ENCODE measurements at regions not wholly inside any gene's neighbourhood (a gene's known extent, or its start where the extent isn't known, plus 50 kb on each side); places are given as distances from the start of the nearest gene placed in this dataset.

DNA sequence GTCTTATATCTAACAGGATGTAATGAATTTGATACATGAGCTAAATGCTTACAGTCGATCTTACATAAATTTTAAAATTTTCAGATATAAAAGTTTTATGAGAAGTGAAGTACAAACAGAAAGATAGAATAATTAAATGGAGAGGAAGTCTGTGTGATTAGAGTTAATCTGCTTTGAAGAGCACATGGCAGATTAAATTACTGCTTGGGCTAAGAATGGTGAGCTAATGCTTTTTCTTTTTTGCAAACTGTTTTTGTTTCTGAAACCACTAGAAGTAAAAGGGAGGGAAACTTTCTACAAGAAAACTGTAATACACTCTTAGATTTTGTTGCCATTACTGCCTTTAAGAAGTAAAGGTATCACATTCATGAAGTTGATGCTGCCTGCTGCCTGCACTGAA lies 96.3 kb upstream of the SPRY2 start:
- H3K4me1 ChIP-seq (ENCODE audit: control insufficient read depth, insufficient read depth, low read length): no peaks in the 10 kb centered on the region
- no peaks in the 10 kb centered on the region for H3K27me3 ChIP-seq (ENCODE audit: control insufficient read depth, insufficient read depth, low read length)
- no peaks in the 10 kb centered on the region for H3K36me3 ChIP-seq (ENCODE audit: control insufficient read depth, insufficient read depth, low read length)
- no peak overlapping the region for H3K9ac ChIP-seq (ENCODE audit: low read depth, low read length)
- no peak overlapping the region for H3K4me3 ChIP-seq (ENCODE audit: low read depth, low read length)
- no peaks in the 10 kb centered on the region for H3K9me3 ChIP-seq (ENCODE audit: control insufficient read depth, insufficient read depth, low read length)

DNA sequence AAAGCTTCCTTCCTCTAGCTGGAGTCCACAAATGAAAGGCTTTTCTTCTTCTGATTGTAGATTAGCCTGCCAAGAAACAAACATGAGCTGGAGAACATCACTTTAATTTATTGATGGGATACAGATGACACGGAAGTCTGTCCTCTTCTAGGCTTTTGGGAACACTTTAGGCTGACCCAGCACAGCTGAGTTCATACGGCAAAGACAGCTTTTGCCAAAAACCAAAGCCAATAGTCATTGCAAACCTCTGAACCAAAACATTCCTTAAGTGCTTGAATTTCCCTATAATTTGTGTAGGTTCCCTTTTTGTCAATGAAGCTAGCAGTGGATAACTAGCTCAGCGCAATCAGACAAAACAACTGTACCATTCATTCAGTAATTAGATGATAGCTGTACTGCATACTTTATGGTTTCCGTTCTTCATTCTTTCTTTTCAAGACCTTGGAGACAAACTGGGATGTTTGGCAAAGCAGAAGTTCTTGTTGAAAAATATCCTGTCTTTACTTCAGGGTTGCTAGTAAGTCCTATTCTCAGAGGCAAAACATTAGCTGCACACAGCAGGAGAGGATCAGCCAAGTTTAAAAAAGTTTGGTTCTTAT lies 95.7 kb upstream of the SPRY2 start:
- H3K36me3 ChIP-seq (ENCODE audit: control insufficient read depth, insufficient read depth, low read length): no peaks in the 10 kb centered on the region
- H3K9me3 ChIP-seq (ENCODE audit: control insufficient read depth, insufficient read depth, low read length): no peaks in the 10 kb centered on the region
- H3K9ac ChIP-seq (ENCODE audit: low read depth, low read length): no peak overlapping the region
- no peak overlapping the region for H3K4me3 ChIP-seq (ENCODE audit: low read depth, low read length)
- no peaks in the 10 kb centered on the region for H3K27me3 ChIP-seq (ENCODE audit: control insufficient read depth, insufficient read depth, low read length)
- no peaks in the 10 kb centered on the region for H3K4me1 ChIP-seq (ENCODE audit: control insufficient read depth, insufficient read depth, low read length)

DNA sequence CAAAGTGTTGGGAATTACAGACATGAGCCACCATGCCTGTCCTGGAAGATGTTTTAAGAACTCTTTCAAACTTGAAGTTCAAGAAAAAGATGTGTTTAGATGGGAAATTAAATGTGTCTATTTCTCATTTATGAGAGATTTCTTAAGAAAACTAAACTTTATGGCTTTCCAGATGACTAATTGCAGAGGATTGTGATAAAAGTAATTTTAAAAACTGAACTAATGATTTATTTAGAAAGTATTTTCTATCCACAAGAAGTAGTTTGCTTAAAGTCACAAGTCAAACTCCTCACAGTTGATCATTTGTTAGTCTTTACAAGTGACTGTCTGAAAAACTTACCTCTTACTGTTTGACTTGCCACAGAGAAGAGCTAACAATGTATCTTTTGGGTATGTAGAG lies 89.6 kb upstream of the SPRY2 start:
- no peaks in the 10 kb centered on the region for H3K27me3 ChIP-seq (ENCODE audit: control insufficient read depth, insufficient read depth, low read length)
- H3K9ac ChIP-seq (ENCODE audit: low read depth, low read length): no peak overlapping the region
- H3K36me3 ChIP-seq (ENCODE audit: control insufficient read depth, insufficient read depth, low read length): no peaks in the 10 kb centered on the region
- H3K4me1 ChIP-seq (ENCODE audit: control insufficient read depth, insufficient read depth, low read length): no peaks in the 10 kb centered on the region
- H3K9me3 ChIP-seq (ENCODE audit: control insufficient read depth, insufficient read depth, low read length): no peaks in the 10 kb centered on the region
- H3K4me3 ChIP-seq (ENCODE audit: low read depth, low read length): no peak overlapping the region

DNA sequence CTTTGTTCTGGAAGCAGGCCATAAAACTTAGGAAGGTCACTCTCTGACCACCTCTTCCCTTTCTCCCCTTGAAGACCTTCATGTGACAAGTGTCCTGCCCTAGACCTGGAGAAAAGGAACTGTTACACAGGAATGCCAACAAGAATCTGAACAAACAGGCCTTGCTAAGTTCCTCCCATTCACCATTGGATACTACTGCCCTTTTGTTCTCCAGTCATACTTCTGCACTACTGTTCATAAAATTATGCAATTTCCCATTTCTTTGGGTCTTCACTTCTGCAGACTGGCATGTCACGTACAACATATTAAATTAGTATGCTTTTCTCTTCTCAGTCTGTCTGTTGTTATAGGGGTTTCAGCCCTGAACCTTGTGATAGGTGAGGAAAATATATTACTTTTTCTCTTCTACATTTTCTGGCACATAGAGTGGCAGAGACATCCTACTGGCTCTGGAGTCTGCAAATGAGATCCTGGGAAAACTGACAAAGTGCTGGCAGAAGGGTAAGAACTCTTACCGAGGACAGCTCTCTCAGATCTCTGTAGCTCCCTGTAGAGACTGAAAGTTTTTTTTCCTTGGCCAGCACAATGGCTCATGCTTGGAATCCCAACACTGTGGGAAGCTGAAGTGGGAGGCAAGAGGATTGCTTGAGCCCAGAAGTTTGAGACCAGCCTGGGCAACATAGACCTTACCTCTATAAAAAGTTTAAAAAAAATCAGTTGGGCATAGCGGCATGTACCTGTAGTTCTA lies 87.6 kb upstream of the SPRY2 start:
- H3K36me3 ChIP-seq (ENCODE audit: control insufficient read depth, insufficient read depth, low read length): peaks cover 2% of the 10 kb centered on the region
- H3K27me3 ChIP-seq (ENCODE audit: control insufficient read depth, insufficient read depth, low read length): no peaks in the 10 kb centered on the region
- no peak overlapping the region for H3K4me3 ChIP-seq (ENCODE audit: low read depth, low read length)
- no peaks in the 10 kb centered on the region for H3K4me1 ChIP-seq (ENCODE audit: control insufficient read depth, insufficient read depth, low read length)
- no peak overlapping the region for H3K9ac ChIP-seq (ENCODE audit: low read depth, low read length)
- H3K9me3 ChIP-seq (ENCODE audit: control insufficient read depth, insufficient read depth, low read length): peaks cover 14% of the 10 kb centered on the region

DNA sequence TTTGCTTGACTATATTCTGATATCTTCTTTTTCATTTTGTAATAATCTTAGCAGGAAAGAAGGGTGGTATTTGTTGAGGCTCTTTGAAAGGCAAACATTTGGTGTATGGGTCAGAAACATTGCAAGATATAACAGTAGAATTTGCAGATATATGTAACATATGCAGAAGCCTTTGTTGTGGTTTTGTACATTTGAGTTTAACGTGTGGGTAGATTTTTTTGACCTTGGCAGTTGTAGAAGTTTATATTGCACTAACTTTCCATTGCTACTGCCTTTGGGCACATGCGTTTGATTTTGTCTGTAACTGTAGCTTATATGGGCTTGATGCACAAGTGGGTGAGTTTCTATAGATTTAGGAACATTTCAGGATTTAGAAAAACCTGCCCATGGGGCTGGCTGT lies 78.5 kb upstream of the SPRY2 start:
- Histone ChIP-seq H3K27me3 (ENCODE audit: control insufficient read depth, insufficient read depth, low read length) (no peaks in the 10 kb centered on the region), H3K4me1 (ENCODE audit: control insufficient read depth, insufficient read depth, low read length) (no peaks in the 10 kb centered on the region), H3K36me3 (ENCODE audit: control insufficient read depth, insufficient read depth, low read length) (no peaks in the 10 kb centered on the region), H3K9ac (ENCODE audit: low read depth, low read length) (no peak overlapping the region), H3K4me3 (ENCODE audit: low read depth, low read length) (no peak overlapping the region), H3K9me3 (ENCODE audit: control insufficient read depth, insufficient read depth, low read length) (peaks cover 11% of the 10 kb centered on the region)

DNA sequence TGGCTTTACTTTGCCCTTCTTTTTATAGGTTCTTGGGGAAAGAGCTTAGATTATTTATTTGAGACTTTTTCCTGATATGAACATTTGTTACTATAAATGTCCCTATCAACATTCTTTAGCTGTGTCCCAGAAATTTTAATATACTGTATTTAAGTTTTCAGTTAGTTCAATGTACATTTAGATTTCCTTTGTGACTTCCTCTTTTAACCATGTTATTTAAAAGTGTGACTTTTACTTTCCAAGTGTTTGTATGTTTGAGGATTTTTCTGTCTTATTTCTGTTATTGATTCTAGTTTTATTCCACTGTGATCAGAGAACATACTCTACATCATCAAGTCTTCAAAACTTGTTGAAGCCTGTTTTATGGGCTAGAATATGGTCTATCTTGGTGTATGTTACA lies 72.7 kb upstream of the SPRY2 start:
- H3K27me3 ChIP-seq (ENCODE audit: control insufficient read depth, insufficient read depth, low read length): no peaks in the 10 kb centered on the region
- no peaks in the 10 kb centered on the region for H3K4me1 ChIP-seq (ENCODE audit: control insufficient read depth, insufficient read depth, low read length)
- no peak overlapping the region for H3K4me3 ChIP-seq (ENCODE audit: low read depth, low read length)
- H3K9ac ChIP-seq (ENCODE audit: low read depth, low read length): no peak overlapping the region
- H3K9me3 ChIP-seq (ENCODE audit: control insufficient read depth, insufficient read depth, low read length): no peaks in the 10 kb centered on the region
- H3K36me3 ChIP-seq (ENCODE audit: control insufficient read depth, insufficient read depth, low read length): no peaks in the 10 kb centered on the region

DNA sequence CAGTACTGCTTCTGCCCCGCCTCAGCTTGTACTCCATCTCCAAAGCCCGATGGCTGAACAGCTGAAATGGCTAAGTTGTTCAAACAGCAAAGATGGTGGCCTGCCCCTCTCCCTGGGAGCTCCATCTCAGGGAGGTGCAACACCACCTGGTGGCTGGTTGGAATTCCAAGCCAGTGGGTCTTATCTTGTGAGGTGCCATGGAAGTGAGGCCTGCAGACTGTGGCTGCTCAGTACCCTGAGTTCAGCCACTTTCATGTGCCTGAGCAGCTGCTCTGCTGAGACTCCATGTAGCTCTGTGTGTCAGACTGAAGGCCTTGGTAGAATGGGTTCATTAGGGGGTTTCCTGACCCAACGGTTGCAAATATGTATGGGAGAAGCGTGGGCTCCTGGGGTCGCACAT lies 67.3 kb upstream of the SPRY2 start:
- Histone ChIP-seq H3K9me3 (ENCODE audit: control insufficient read depth, insufficient read depth, low read length) (no peaks in the 10 kb centered on the region), H3K27me3 (ENCODE audit: control insufficient read depth, insufficient read depth, low read length) (no peaks in the 10 kb centered on the region), H3K4me3 (ENCODE audit: low read depth, low read length) (no peak overlapping the region), H3K36me3 (ENCODE audit: control insufficient read depth, insufficient read depth, low read length) (no peaks in the 10 kb centered on the region), H3K4me1 (ENCODE audit: control insufficient read depth, insufficient read depth, low read length) (no peaks in the 10 kb centered on the region), H3K9ac (ENCODE audit: low read depth, low read length) (no peak overlapping the region)

DNA sequence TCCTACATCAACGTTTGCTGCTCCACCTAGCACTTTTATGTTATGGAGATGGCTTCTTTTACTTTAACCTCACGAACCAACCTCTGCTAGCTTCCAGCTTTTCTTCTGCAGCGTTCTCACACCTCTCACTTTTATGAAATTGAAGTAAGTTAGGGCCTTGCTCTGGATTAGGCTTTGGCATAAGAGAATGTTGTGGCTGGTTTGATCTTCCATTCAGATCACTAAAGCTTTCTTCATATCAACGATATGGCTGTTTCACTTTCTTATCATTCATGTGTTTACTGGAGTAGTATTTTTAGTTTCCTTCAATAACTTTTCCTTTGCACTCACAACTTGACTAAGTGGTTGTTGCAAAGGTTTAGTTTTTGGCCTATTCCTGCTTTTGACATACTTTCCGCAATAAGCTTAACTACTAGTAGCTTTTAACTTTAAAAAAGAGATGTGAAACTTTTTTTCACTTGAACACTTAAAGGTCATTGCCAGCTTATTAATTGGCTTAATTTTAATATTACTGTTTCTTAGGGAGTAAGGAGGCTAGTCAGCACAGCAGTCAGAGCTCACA lies 60.0 kb upstream of the SPRY2 start:
- Histone ChIP-seq H3K9ac (ENCODE audit: low read depth, low read length) (no peak overlapping the region), H3K27me3 (ENCODE audit: control insufficient read depth, insufficient read depth, low read length) (no peaks in the 10 kb centered on the region), H3K36me3 (ENCODE audit: control insufficient read depth, insufficient read depth, low read length) (no peaks in the 10 kb centered on the region), H3K4me1 (ENCODE audit: control insufficient read depth, insufficient read depth, low read length) (no peaks in the 10 kb centered on the region), H3K4me3 (ENCODE audit: low read depth, low read length) (no peak overlapping the region), H3K9me3 (ENCODE audit: control insufficient read depth, insufficient read depth, low read length) (no peaks in the 10 kb centered on the region)

DNA sequence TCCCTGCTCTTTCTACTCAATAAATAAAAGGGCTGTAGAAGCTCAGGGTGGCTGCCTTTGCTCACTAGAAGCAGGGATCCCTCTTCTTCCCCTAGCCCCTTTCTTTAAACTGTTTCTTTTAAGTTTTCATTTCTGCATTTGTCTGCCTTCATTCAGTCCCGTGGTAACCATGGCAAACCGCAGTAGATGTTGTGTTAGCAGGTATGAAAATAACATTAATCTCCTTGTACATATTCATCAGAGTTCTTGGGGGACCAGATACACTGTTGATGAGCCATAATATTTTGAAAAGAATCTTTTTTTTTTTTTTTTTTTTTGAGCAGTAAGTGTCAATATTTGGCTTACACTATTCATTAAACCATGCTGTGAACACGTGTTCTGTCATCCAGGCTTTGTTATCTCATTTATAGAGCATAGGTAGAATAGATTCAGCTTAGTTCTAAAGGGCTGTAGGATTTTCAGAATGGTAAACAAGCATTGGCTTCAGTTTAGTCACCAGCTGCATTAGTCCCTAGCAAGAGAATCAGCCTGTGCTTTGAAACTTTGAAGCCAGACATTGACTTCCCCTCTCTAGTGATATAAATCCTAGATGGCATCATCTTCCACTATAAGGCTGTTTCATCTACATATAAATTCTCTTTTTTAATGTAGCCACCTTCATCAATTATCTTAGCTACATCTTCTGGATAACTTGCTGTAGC lies 59.4 kb upstream of the SPRY2 start:
- Histone ChIP-seq H3K9me3 (ENCODE audit: control insufficient read depth, insufficient read depth, low read length) (no peaks in the 10 kb centered on the region), H3K9ac (ENCODE audit: low read depth, low read length) (no peak overlapping the region), H3K4me1 (ENCODE audit: control insufficient read depth, insufficient read depth, low read length) (no peaks in the 10 kb centered on the region), H3K27me3 (ENCODE audit: control insufficient read depth, insufficient read depth, low read length) (no peaks in the 10 kb centered on the region), H3K4me3 (ENCODE audit: low read depth, low read length) (no peak overlapping the region), H3K36me3 (ENCODE audit: control insufficient read depth, insufficient read depth, low read length) (no peaks in the 10 kb centered on the region)

DNA sequence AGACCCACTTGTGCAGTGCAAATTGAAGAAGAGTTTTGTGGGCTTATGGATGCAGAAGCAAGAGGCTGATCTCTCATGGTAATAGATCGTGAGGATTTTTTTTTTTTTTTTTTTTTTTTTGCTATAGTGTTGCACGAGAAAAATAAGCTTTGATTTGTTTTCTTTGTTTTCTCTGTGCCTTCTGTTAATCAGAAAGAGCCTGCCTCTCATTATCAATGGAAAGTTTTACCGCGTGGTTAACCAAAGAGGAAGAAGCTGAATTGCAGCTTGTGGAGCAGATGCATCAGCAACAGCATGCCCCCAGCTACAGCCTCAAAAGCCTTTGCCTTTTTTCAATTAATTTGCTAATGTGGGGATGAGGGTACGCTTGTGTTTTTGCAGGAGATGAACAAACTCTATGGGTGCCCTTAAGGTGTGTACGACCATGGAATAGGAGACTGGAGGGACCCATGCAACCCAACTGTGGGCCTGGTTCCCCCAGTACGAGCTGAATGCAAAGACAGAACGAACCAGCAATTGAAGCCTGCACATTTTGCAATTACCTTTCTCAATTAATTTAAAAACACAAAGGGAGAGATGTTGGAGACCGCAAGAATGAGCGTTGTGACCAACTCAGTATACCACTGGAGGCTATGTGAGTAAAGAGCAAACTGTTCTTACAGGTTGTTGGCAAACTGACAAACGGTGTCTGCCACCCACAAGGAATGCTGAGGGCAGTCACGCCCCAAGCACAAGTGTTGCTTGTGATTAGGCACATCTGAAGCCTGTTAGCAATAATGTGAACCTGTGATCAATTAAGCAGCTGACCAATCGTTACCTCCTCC lies 58.6 kb upstream of the SPRY2 start:
- Histone ChIP-seq H3K4me3 (ENCODE audit: low read depth, low read length) (no peak overlapping the region), H3K27me3 (ENCODE audit: control insufficient read depth, insufficient read depth, low read length) (no peaks in the 10 kb centered on the region), H3K9ac (ENCODE audit: low read depth, low read length) (no peak overlapping the region), H3K9me3 (ENCODE audit: control insufficient read depth, insufficient read depth, low read length) (no peaks in the 10 kb centered on the region), H3K4me1 (ENCODE audit: control insufficient read depth, insufficient read depth, low read length) (no peaks in the 10 kb centered on the region), H3K36me3 (ENCODE audit: control insufficient read depth, insufficient read depth, low read length) (no peaks in the 10 kb centered on the region)
